ENCODE measurements at regions not wholly inside any gene's neighbourhood (a gene's known extent, or its start where the extent isn't known, plus 50 kb on each side); places are given as distances from the start of the nearest gene placed in this dataset.

- no peaks in the 10 kb centered on the region for H3K4me1 ChIP-seq (ENCODE audit: control insufficient read depth, insufficient read depth, low read length)
- CTCF ChIA-PET = no interaction called here
- no peak for TF ChIP-seq HOXC10 (CRISPR knock-in tag; IDR thresholded peaks at IDR 0.05)
- no peak for TF ChIP-seq ZBTB11 (tag by site-specific recombination; conservative IDR thresholded peaks at IDR 0.05; ENCODE audit: low read depth)
- no peak for TF ChIP-seq GLI4 (tag by site-specific recombination; IDR thresholded peaks at IDR 0.05)
- no peak for TF ChIP-seq ZBTB21 (tag by site-specific recombination; IDR thresholded peaks at IDR 0.05)
- no peak for TF ChIP-seq ZNF155 (tag by site-specific recombination; IDR thresholded peaks at IDR 0.05)
- TF ChIP-seq ZNF558 (tag by site-specific recombination; IDR thresholded peaks at IDR 0.05) = no peak
- TF ChIP-seq ZNF10 (tag by site-specific recombination; IDR thresholded peaks at IDR 0.05) = no peak
- no peak for TF ChIP-seq GLIS1 (tag by site-specific recombination; IDR thresholded peaks at IDR 0.05)
- H3K4me3 ChIP-seq (ENCODE audit: low read depth, low read length) = no peak overlapping the region
- POLR2A ChIA-PET = no interaction called here
- H3K36me3 ChIP-seq (ENCODE audit: control insufficient read depth in 2 of 2, insufficient read depth in 1 of 2, low read length in 2 of 2) = no peaks in the 10 kb centered on the region
- no peaks in the 10 kb centered on the region for H3K9me3 ChIP-seq (ENCODE audit: control insufficient read depth, insufficient read depth, low read depth, low read length)
- no peak overlapping the region for H3K27ac ChIP-seq (ENCODE audit: extremely low read depth, low read depth, low read length)
These were observed 114.6 kb upstream of the FAT1 start for GRCh38 chr4:186838295-186838694.

- H3K9me3 ChIP-seq (ENCODE audit: control insufficient read depth, insufficient read depth, low read depth, low read length) = no peaks in the 10 kb centered on the region
- H3K27ac ChIP-seq (ENCODE audit: extremely low read depth, low read depth, low read length) = no peak overlapping the region
- H3K4me1 ChIP-seq (ENCODE audit: control insufficient read depth, insufficient read depth, low read length) = no peaks in the 10 kb centered on the region
- H3K36me3 ChIP-seq (ENCODE audit: control insufficient read depth in 2 of 2, insufficient read depth in 1 of 2, low read length in 2 of 2) = no peaks in the 10 kb centered on the region
- ChIA-PET CTCF (no interaction called here), POLR2A (no interaction called here)
- no peak for TF ChIP-seq ZNF16 (tag by site-specific recombination; IDR thresholded peaks at IDR 0.05; ENCODE audit: low read depth)
- TF ChIP-seq ZNF629 (tag by site-specific recombination; IDR thresholded peaks at IDR 0.05) = no peak
- no peak for TF ChIP-seq ZNF37A (tag by site-specific recombination; IDR thresholded peaks at IDR 0.05)
- TF ChIP-seq ZSCAN16 (tag by site-specific recombination; IDR thresholded peaks at IDR 0.05) = no peak
- no peak overlapping the region for H3K4me3 ChIP-seq (ENCODE audit: low read depth, low read length)
These were observed 115.7 kb upstream of the FAT1 start for GRCh38 chr4:186839122-186840037.

- CTCF ChIA-PET = no interaction called here
- POLR2A ChIA-PET = interaction anchor here (0.6 kb wide), 1 partner anchor 551 kb away, joined by 7 read pairs; no protein-coding TSS in a partner anchor
- Histone ChIP-seq H3K4me1 (ENCODE audit: control insufficient read depth, insufficient read depth, low read length) (no peaks in the 10 kb centered on the region; the same call in 1 of the 2 replicates), H3K27ac (ENCODE audit: extremely low read depth, low read depth, low read length) (no peak overlapping the region), H3K9me3 (ENCODE audit: control insufficient read depth, insufficient read depth, low read depth, low read length) (no peaks in the 10 kb centered on the region), H3K4me3 (ENCODE audit: low read depth, low read length) (no peak overlapping the region), H3K36me3 (ENCODE audit: control insufficient read depth in 2 of 2, insufficient read depth in 1 of 2, low read length in 2 of 2) (no peaks in the 10 kb centered on the region)
- no peak for TF ChIP-seq SALL2 (tag by site-specific recombination; IDR thresholded peaks at IDR 0.05; ENCODE audit: borderline replicate concordance)
- no peak for TF ChIP-seq ZNF510 (tag by site-specific recombination; IDR thresholded peaks at IDR 0.05; ENCODE audit: insufficient replicate concordance)
- TF ChIP-seq ZNF558 (tag by site-specific recombination; IDR thresholded peaks at IDR 0.05) = no peak
- TF ChIP-seq MYNN (tag by site-specific recombination; IDR thresholded peaks at IDR 0.05; ENCODE audit: borderline replicate concordance) = no peak
- TF ChIP-seq ZNF768 (tag by site-specific recombination; IDR thresholded peaks at IDR 0.05) = no peak
- TF ChIP-seq ZFHX2 (tag by site-specific recombination; conservative IDR thresholded peaks at IDR 0.05) = peak; percentile 63
- TF ChIP-seq ZNF354C (tag by site-specific recombination; IDR thresholded peaks at IDR 0.05; ENCODE audit: borderline replicate concordance, low read depth) = no peak
- no peak for TF ChIP-seq ZNF488 (tag by site-specific recombination; IDR thresholded peaks at IDR 0.05)
- no peak for TF ChIP-seq ZNF221 (tag by site-specific recombination; IDR thresholded peaks at IDR 0.05; ENCODE audit: borderline replicate concordance)
- peak; percentile 60; the same call in 1 of the 2 replicates for TF ChIP-seq EGR2 (tag by site-specific recombination; IDR thresholded peaks at IDR 0.05; ENCODE audit: low read depth)
These were observed 116.6 kb upstream of the FAT1 start for GRCh38 chr4:186840222-186840701.

Measured in HEK293 (cell line).